NCI-H1105 treated with DMSO at 0.1 percent for 48 hours (cell line): ENCODE measurements at regions not wholly inside any gene's neighbourhood (a gene's known extent, or its start where the extent isn't known, plus 50 kb on each side); places are given as distances from the start of the nearest gene placed in this dataset.
A peak's percentile ranks its signal among the peaks of the same experiment; 100 is the strongest.
"Not testable (repeated sequence)": the region's sequence is repeated elsewhere in the genome, so short reads cannot be mapped to it uniquely, and the experiment has no call there.

ENCODE experiments used
- DNase-seq: peaks from one replicate; lab custom pipeline; 2025; lab: John Stamatoyannopoulos, UW

- no peak for DNase-seq
Observed at GRCh38 chr11:109937968-109938367, 155.2 kb upstream of the ZC3H12C start.

- DNase-seq, result peak; percentile 88
Observed at GRCh38 chr11:109939166-109939810, 153.9 kb upstream of the ZC3H12C start.

GRCh38 chr11:109940816-109941215 lies 152.4 kb upstream of the ZC3H12C start:
- no peak for DNase-seq

- no peak for DNase-seq
Observed at GRCh38 chr11:109945626-109946321, 147.4 kb upstream of the ZC3H12C start.

GRCh38 chr11:109946322-109946846 lies 146.8 kb upstream of the ZC3H12C start:
- DNase-seq, result peak; percentile 85

- no peak for DNase-seq
Observed at GRCh38 chr11:109954534-109954933, 138.7 kb upstream of the ZC3H12C start.

GRCh38 chr11:109956124-109956793 lies 136.9 kb upstream of the ZC3H12C start:
- no peak for DNase-seq

- no peak for DNase-seq
Observed at GRCh38 chr11:109957000-109957399, 136.2 kb upstream of the ZC3H12C start.

GRCh38 chr11:109957601-109958000 lies 135.6 kb upstream of the ZC3H12C start:
- DNase-seq, result no peak

- DNase-seq, result no peak
Observed at GRCh38 chr11:109958131-109958820, 134.9 kb upstream of the ZC3H12C start.

- DNase-seq, result no peak
Observed at GRCh38 chr11:109958821-109959166, 134.4 kb upstream of the ZC3H12C start.

GRCh38 chr11:109960831-109961230 lies 132.4 kb upstream of the ZC3H12C start:
- no peak for DNase-seq

GRCh38 chr11:109961261-109961660 lies 131.9 kb upstream of the ZC3H12C start:
- DNase-seq, result no peak

- DNase-seq, result no peak
Observed at GRCh38 chr11:109963101-109963500, 130.1 kb upstream of the ZC3H12C start.

GRCh38 chr11:109964487-109964886 lies 128.7 kb upstream of the ZC3H12C start:
- no peak for DNase-seq

- DNase-seq, result not testable (repeated sequence)
Observed at GRCh38 chr11:109965445-109965844, 127.7 kb upstream of the ZC3H12C start.

GRCh38 chr11:109965926-109966325 lies 127.3 kb upstream of the ZC3H12C start:
- DNase-seq, result not testable (repeated sequence)

- not testable (repeated sequence) for DNase-seq
Observed at GRCh38 chr11:109967136-109967535, 126.1 kb upstream of the ZC3H12C start.

GRCh38 chr11:109968299-109968698 lies 124.9 kb upstream of the ZC3H12C start:
- no peak for DNase-seq

GRCh38 chr11:109968781-109969180 lies 124.4 kb upstream of the ZC3H12C start:
- no peak for DNase-seq

- DNase-seq, result no peak
Observed at GRCh38 chr11:109970516-109971183, 122.5 kb upstream of the ZC3H12C start.

GRCh38 chr11:109971184-109971523 lies 122.0 kb upstream of the ZC3H12C start:
- peak; percentile 5 for DNase-seq
